HFFc6 (cell line): ENCODE measurements at regions not wholly inside any gene's neighbourhood (a gene's known extent, or its start where the extent isn't known, plus 50 kb on each side); places are given as distances from the start of the nearest gene placed in this dataset.
"Not testable (repeated sequence)": the region's sequence is repeated elsewhere in the genome, so short reads cannot be mapped to it uniquely, and the experiment has no call there.

Experiments
- DNase-seq: peaks from one replicate; pipeline ENCODE4 v3.0.0-alpha.2; 2018
- H3K27ac Mint-ChIP-seq: 2 replicates; pipeline ENCODE4 v1.8.0; 2020; ENCODE audit warnings: mild to moderate bottlenecking, mixed read lengths
- H3K27me3 Mint-ChIP-seq: 2 replicates; pipeline ENCODE4 v1.8.0; 2021; ENCODE audit warnings: mild to moderate bottlenecking, moderate library complexity, mixed read lengths; ENCODE audit not compliant: insufficient read depth
- H3K36me3 Mint-ChIP-seq: 2 replicates; pipeline ENCODE4 v1.8.0; 2021; ENCODE audit warnings: low read depth, mixed read lengths
- H3K4me1 Mint-ChIP-seq: 2 replicates; pipeline ENCODE4 v1.8.0; 2020; ENCODE audit warnings: low read depth, mixed read lengths
- H3K4me3 Mint-ChIP-seq: 2 replicates; pipeline ENCODE4 v1.8.0; 2020; ENCODE audit warnings: mild to moderate bottlenecking, moderate library complexity, mixed read lengths
- H3K9me3 Mint-ChIP-seq: 2 replicates; pipeline ENCODE4 v1.8.0; 2020; ENCODE audit warnings: mild to moderate bottlenecking, mixed read lengths
- TF ChIP-seq, protein P1 (sequence below): fragments of 200-600 bp; sonication (generic); IDR thresholded peaks from 2 replicates; pipeline ENCODE4 v1.5.0; 2021; ENCODE audit warnings: antibody characterized with exemption, mild to moderate bottlenecking

DNA sequence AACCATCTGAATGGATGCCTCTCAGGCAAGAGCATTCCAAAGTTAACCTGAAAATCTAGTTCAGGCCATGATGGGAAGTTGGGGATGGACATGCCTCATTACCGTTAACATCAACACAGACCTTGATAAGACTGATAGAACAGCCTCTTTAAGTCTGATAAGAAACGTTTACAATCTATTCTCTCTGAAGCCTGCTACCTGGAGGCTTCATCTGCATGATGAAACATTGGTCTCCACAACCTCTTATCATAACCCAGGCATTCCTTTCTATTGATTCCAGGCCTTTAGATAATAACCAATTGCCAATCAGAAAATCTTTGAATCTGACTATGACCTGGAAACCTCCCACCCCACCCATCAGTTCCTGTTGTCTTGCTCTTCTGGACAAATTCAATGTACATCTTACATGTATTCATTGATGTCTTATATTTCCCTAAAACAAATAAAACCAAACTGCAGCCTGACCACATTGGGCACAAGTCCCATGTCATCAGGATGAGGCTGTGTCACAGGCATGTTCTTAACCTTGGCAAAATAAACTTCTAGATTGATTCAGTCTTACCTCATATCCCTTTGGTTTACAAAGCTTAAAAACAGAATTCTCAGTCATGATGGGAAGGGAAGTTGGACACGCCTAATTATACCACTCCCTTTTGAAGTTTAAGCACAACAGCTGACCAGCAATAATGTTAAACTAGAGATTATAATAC is 843.8 kb upstream of the SPRY2 start:
- Mint-ChIP-seq H3K36me3 (no peaks in the 10 kb centered on the region; the same call in 1 of the 2 replicates), H3K27ac (no peak overlapping the region), H3K4me3 (no peak overlapping the region), H3K27me3 (no peaks in the 10 kb centered on the region), H3K4me1 (no peaks in the 10 kb centered on the region), H3K9me3 (peaks cover 28% of the 10 kb centered on the region)
- TF ChIP-seq, protein P1, sequence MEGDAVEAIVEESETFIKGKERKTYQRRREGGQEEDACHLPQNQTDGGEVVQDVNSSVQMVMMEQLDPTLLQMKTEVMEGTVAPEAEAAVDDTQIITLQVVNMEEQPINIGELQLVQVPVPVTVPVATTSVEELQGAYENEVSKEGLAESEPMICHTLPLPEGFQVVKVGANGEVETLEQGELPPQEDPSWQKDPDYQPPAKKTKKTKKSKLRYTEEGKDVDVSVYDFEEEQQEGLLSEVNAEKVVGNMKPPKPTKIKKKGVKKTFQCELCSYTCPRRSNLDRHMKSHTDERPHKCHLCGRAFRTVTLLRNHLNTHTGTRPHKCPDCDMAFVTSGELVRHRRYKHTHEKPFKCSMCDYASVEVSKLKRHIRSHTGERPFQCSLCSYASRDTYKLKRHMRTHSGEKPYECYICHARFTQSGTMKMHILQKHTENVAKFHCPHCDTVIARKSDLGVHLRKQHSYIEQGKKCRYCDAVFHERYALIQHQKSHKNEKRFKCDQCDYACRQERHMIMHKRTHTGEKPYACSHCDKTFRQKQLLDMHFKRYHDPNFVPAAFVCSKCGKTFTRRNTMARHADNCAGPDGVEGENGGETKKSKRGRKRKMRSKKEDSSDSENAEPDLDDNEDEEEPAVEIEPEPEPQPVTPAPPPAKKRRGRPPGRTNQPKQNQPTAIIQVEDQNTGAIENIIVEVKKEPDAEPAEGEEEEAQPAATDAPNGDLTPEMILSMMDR = no peak
- no peak for DNase-seq

DNA sequence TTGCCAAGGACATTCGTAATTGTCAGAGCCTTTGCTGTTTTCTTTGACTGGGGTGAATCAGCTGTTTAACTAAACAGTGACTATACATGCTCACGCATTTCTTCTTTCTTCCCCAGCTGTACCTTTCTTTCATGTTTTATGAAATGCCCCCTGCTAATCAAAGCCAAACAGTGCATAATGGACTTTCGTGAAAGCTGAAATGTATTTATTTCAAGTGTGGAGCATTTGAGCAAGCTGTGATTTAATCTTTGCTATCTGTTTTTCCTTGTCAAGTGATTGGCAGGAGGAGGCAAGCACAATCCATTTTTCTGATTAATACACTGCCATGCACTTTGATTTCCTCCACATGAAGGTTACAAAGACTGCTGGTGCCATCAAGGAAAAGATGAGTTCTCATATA is 831.7 kb upstream of the SPRY2 start:
- Mint-ChIP-seq H3K4me1 (no peaks in the 10 kb centered on the region), H3K27me3 (no peaks in the 10 kb centered on the region), H3K4me3 (no peak overlapping the region), H3K27ac (no peak overlapping the region), H3K36me3 (no peaks in the 10 kb centered on the region), H3K9me3 (no peaks in the 10 kb centered on the region)
- DNase-seq = no peak
- TF ChIP-seq, protein P1 = no peak

DNA sequence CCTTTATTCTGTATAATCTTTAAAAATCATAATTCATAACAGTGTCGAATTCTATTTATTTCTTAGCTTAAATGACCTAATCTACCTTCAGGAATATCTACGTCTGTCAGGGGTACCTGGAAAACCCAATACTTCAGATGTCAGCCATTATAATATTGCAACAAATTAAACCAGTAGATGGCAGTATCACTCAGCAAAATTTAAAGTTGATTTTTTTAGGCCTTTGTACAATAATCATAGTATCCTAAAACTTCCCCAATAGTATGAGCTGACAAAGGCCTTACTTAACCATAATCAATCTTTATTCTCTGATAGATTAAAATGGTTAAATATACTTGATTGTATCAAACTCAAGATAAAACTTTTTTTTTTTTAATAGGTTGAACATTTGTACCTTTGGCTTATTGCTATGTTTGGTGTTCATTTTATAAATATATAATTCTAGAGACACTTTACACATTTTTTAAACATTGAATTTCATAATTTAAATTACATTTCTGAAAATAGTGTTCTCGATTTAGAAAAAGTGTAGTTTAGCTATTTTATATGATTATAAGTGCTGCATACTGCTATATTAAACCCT is 830.2 kb upstream of the SPRY2 start:
- peak; percentile 1 for DNase-seq
- Mint-ChIP-seq H3K27me3 (no peaks in the 10 kb centered on the region), H3K4me1 (no peaks in the 10 kb centered on the region), H3K4me3 (no peak overlapping the region), H3K9me3 (no peaks in the 10 kb centered on the region), H3K36me3 (no peaks in the 10 kb centered on the region), H3K27ac (no peak overlapping the region)
- TF ChIP-seq, protein P1 = peak; percentile 85

DNA sequence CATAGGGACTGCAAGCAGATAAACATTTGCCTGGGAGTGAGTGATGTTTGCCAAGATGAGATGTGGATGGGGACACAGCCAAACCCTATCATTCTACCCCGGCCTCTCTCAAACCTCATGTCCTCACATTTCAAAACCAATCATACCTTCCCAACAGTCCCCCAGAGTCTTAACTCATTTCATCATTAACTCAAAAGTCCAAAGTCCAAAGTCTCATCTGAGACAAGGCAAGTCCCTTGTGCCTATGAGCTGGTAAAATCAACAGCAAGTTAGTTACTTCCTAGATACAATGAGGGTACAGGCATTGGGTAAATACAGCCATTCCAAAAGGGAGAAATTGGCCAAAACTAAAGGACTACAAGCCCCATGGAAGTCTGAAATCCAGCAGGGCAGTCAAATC is 822.9 kb upstream of the SPRY2 start:
- not testable (repeated sequence) for DNase-seq, H3K4me3 Mint-ChIP-seq, H3K27me3 Mint-ChIP-seq, H3K9me3 Mint-ChIP-seq, H3K4me1 Mint-ChIP-seq, H3K36me3 Mint-ChIP-seq, H3K27ac Mint-ChIP-seq

DNA sequence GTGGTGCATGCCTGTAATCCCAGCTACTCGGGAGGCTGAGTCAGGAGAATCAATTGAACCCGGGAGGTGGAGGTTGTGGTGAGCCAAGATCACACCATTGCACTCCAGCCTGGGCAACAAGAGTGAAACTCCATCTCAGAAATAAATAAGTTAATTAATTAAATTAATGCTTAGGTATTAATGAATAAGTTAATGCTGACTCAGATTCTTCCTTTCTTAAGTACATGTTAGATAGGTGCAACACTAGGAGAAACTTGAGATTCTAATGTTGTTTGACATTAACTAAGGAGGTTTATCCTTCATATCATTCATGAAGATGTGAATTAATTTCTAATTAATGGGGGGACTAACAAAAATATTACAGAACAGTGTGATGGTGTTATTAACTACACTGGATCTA is 812.6 kb upstream of the SPRY2 start:
- TF ChIP-seq, protein P1 = no peak
- no peaks in the 10 kb centered on the region for H3K27me3 Mint-ChIP-seq
- no peaks in the 10 kb centered on the region; the same call in 1 of the 2 replicates for H3K9me3 Mint-ChIP-seq
- no peak overlapping the region for H3K27ac Mint-ChIP-seq
- no peak overlapping the region for H3K4me3 Mint-ChIP-seq
- no peaks in the 10 kb centered on the region for H3K36me3 Mint-ChIP-seq
- H3K4me1 Mint-ChIP-seq = no peaks in the 10 kb centered on the region
- DNase-seq = no peak

DNA sequence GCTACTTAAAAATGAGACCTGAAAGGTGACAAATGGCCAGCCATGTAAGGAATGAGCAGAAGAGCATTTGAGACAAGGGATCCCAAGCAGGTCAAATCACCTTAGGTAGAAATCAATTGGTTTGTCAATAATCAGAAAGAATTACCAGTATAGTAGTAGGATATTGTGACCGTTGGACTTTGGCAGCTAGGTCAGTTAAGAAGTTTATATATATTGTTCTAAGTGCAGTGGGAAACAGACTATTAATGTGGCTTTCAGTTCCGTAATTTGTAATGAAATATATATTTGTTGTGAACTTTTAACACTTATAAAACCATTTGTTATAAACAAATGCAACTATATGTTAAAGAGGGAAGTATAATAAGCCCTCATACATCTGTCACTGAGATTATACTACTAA is 807.9 kb upstream of the SPRY2 start:
- TF ChIP-seq, protein P1 = no peak
- no peaks in the 10 kb centered on the region for H3K27me3 Mint-ChIP-seq
- no peak overlapping the region for H3K4me3 Mint-ChIP-seq
- peaks cover 5% of the 10 kb centered on the region; the same call in 1 of the 2 replicates for H3K9me3 Mint-ChIP-seq
- DNase-seq = no peak
- no peaks in the 10 kb centered on the region for H3K36me3 Mint-ChIP-seq
- H3K4me1 Mint-ChIP-seq = no peaks in the 10 kb centered on the region
- H3K27ac Mint-ChIP-seq = no peak overlapping the region

DNA sequence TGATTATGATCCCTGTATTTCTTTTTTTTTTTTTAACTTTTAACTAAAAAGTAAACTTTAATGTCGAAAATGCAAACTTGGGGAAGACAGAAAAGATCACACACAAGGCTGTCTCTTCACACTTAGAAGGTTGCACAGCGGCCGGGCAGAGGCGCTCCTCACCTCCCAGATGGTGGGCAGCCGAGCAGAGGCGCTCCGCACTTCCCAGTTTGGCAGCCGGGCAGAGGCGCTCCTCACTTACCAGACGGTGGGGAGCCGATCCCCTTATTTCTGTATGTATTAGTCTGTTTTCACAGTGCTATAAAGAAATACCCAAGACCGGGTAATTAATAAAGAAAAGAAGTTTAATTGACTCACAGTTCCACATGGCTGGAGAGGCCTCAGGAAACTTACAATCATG is 805.6 kb upstream of the SPRY2 start:
- not testable (repeated sequence) for H3K4me3 Mint-ChIP-seq, H3K27ac Mint-ChIP-seq, H3K36me3 Mint-ChIP-seq, DNase-seq, H3K9me3 Mint-ChIP-seq, H3K27me3 Mint-ChIP-seq, H3K4me1 Mint-ChIP-seq
